IMR-90 (cell line): ENCODE measurements at regions not wholly inside any gene's neighbourhood (a gene's known extent, or its start where the extent isn't known, plus 50 kb on each side); places are given as distances from the start of the nearest gene placed in this dataset.

ENCODE experiments used
- ATAC-seq: fragments of 200-7000 bp; cut with Tn5 transposase; 2 replicates; pipeline ENCODE4 v1.9.1; 2020; ENCODE audit warnings: low read depth, mild to moderate bottlenecking, moderate library complexity
- BruUV-seq: library from RNA; stranded (reverse); fragments of 400-500 nt; replicated peaks from 2 replicates; lab custom pipeline; 2021; lab: Mats Ljungman, UMichigan
- CTCF ChIA-PET: fragments of 300-600 bp; formaldehyde crosslinking; extraction: SDS; loops from one replicate; lab custom pipeline; 2021; ENCODE audit warnings: antibody characterized with exemption; lab: Yijun Ruan, JAX
- POLR2A ChIA-PET: fragments of 300-600 bp; sonication (Branson Sonifier 250); formaldehyde crosslinking; loops from one replicate; lab custom pipeline; 2022; ENCODE audit warnings: antibody characterized with exemption; ENCODE audit not compliant: unreplicated experiment; lab: Charles Lee
- DNase-seq: peaks from one replicate; pipeline ENCODE4 v3.0.0; 2013
- H2AFZ ChIP-seq: replicated peaks from 2 replicates; pipeline ENCODE3; 2013; ENCODE audit warnings: low read length, mild to moderate bottlenecking; ENCODE audit not compliant: poor library complexity
- H2AK5ac ChIP-seq: 2 replicates; pipeline ENCODE4 v1.6.1; 2013; ENCODE audit warnings: low read depth, low read length, inconsistent platforms
- H2AK9ac ChIP-seq: replicated peaks from 2 replicates; pipeline ENCODE3; 2013; ENCODE audit warnings: mild to moderate bottlenecking, low read depth, low read length, moderate library complexity; ENCODE audit not compliant: poor library complexity
- H2BK120ac ChIP-seq: 2 replicates; pipeline ENCODE4 v1.6.1; 2013; ENCODE audit warnings: low read depth, low read length, inconsistent platforms
- H2BK15ac ChIP-seq: 3 replicates; pipeline ENCODE4 v1.6.1; 2013; ENCODE audit warnings: low read depth, low read length, inconsistent platforms
- H2BK20ac ChIP-seq: 2 replicates; pipeline ENCODE4 v1.6.1; 2013; ENCODE audit warnings: low read depth, mild to moderate bottlenecking, inconsistent platforms, low read length, moderate library complexity
- H2BK5ac ChIP-seq: 2 replicates; pipeline ENCODE4 v1.6.1; 2013; ENCODE audit warnings: mild to moderate bottlenecking, low read depth, low read length, inconsistent platforms; ENCODE audit not compliant: poor library complexity, severe bottlenecking
- H3K14ac ChIP-seq: replicated peaks from 2 replicates; pipeline ENCODE4 v1.6.1; 2013; ENCODE audit warnings: low read depth, low read length, inconsistent platforms
- H3K18ac ChIP-seq: 2 replicates; pipeline ENCODE4 v1.6.1; 2013; ENCODE audit warnings: low read depth, low read length, control low read depth
- H3K23ac ChIP-seq: 2 replicates; pipeline ENCODE4 v1.6.1; 2013; ENCODE audit warnings: low read depth, low read length, inconsistent platforms
- H3K27ac ChIP-seq: 2 replicates; pipeline ENCODE4 v1.5.1; 2013; ENCODE audit warnings: mild to moderate bottlenecking, control low read depth, low read length; ENCODE audit not compliant: insufficient read depth
- H3K27me3 ChIP-seq: 2 replicates; pipeline ENCODE4 v1.6.1; 2013; ENCODE audit warnings: low read length; ENCODE audit not compliant: control insufficient read depth, insufficient read depth
- H3K36me3 ChIP-seq: 2 replicates; pipeline ENCODE4 v1.6.1; 2013; ENCODE audit warnings: low read length, mixed read lengths; ENCODE audit not compliant: control insufficient read depth, insufficient read depth
- H3K4ac ChIP-seq: 2 replicates; pipeline ENCODE4 v1.6.1; 2013; ENCODE audit warnings: low read depth, low read length, inconsistent platforms
- H3K4me1 ChIP-seq: 2 replicates; pipeline ENCODE4 v1.6.1; 2013; ENCODE audit warnings: low read length, mixed read lengths; ENCODE audit not compliant: control insufficient read depth, insufficient read depth
- H3K4me2 ChIP-seq: 2 replicates; pipeline ENCODE4 v1.6.1; 2013; ENCODE audit warnings: low read depth, mild to moderate bottlenecking, control low read depth, low read length, moderate library complexity
- H3K4me3 ChIP-seq: 2 replicates; pipeline ENCODE4 v1.5.1; 2013; ENCODE audit warnings: low read depth, mild to moderate bottlenecking, control low read depth, low read length, moderate library complexity; ENCODE audit not compliant: insufficient read depth
- H3K56ac ChIP-seq: 2 replicates; pipeline ENCODE4 v1.6.1; 2013; ENCODE audit warnings: low read length, inconsistent platforms; ENCODE audit not compliant: insufficient read depth; ENCODE audit errors: extremely low read depth
- H3K79me1 ChIP-seq, 2 experiments: 2 replicates each; pipeline ENCODE4 v1.6.1; 2013; ENCODE audit warnings: low read length in 2 of 2, inconsistent platforms in 1 of 2, low read depth in 1 of 2
- H3K9ac ChIP-seq: 2 replicates; pipeline ENCODE4 v1.6.1; 2013; ENCODE audit warnings: low read depth, low read length, control low read depth
- H3K9me1 ChIP-seq: 2 replicates; pipeline ENCODE4 v1.6.1; 2013; ENCODE audit warnings: low read length, inconsistent platforms; ENCODE audit not compliant: insufficient read depth
- H3K9me3 ChIP-seq: 2 replicates; pipeline ENCODE4 v1.6.1; 2013; ENCODE audit warnings: low read length; ENCODE audit not compliant: control insufficient read depth, insufficient read depth
- H4K20me1 ChIP-seq: 2 replicates; pipeline ENCODE4 v1.6.1; 2013; ENCODE audit warnings: low read length, inconsistent platforms; ENCODE audit not compliant: insufficient read depth
- H4K5ac ChIP-seq: 2 replicates; pipeline ENCODE4 v1.6.1; 2013; ENCODE audit warnings: mild to moderate bottlenecking, low read depth, low read length, control low read depth
- H4K8ac ChIP-seq, 2 experiments: 2 replicates each; pipeline ENCODE4 v1.6.1; 2013; ENCODE audit warnings: low read depth in 2 of 2, low read length in 2 of 2, control low read depth in 1 of 2, inconsistent platforms in 1 of 2
- H4K91ac ChIP-seq: 2 replicates; pipeline ENCODE4 v1.6.1; 2013; ENCODE audit warnings: low read depth, low read length, inconsistent platforms; ENCODE audit not compliant: insufficient read depth
- MXI1 ChIP-seq: IDR thresholded peaks from 2 replicates; pipeline ENCODE4 v1.6.1; 2012; ENCODE audit warnings: low read depth, mild to moderate bottlenecking, low read length, moderate library complexity, borderline replicate concordance
- NFE2L2 ChIP-seq: fragments of 150-350 bp; IDR thresholded peaks from 2 replicates; pipeline ENCODE4 v1.6.1; 2016; ENCODE audit warnings: low read depth, mild to moderate bottlenecking, low read length
- USF2 ChIP-seq: fragments of 150-350 bp; IDR thresholded peaks from 2 replicates; pipeline ENCODE4 v1.6.1; 2017; ENCODE audit warnings: mild to moderate bottlenecking, antibody characterized with exemption, low read length, low read depth
- WGBS, 2 experiments: methylation state at CpG; one replicate each; pipeline versions ENCODE4 v1.1.5 to v1.1.7; 2013; ENCODE audit warnings: missing lambda C conversion rate in 2 of 2; ENCODE audit not compliant: insufficient read length in 1 of 2; ENCODE audit errors: extremely low coverage in 2 of 2; 5-methylcytosine and 5-hydroxymethylcytosine counted together
- dilution Hi-C: fragments of 300-500 bp; cut with HindIII; formaldehyde crosslinking; loops from one replicate; pipeline ENCODE4 v1.14.3; 2018; ENCODE audit warnings: low sequenced_read_pairs; ENCODE audit not compliant: unreplicated experiment
- in situ Hi-C: fragments of 300-500 bp; cut with MboI; formaldehyde crosslinking; loops from 3 replicates; pipeline ENCODE4 v1.14.3; 2019; ENCODE audit warnings: low sequenced_read_pairs, inconsistent platforms, mixed read lengths
- intact Hi-C: fragments of 100-400 bp; cut with micrococcal nuclease; formaldehyde crosslinking; loops from 2 replicates; pipeline ENCODE4 v1.10.0; 2022
- TF ChIP-seq, protein P1 (sequence below): fragments of 150-350 bp; IDR thresholded peaks from 2 replicates; pipeline ENCODE4 v1.6.1; 2016; ENCODE audit warnings: low read depth, mild to moderate bottlenecking, low read length, moderate library complexity, borderline replicate concordance

DNA sequence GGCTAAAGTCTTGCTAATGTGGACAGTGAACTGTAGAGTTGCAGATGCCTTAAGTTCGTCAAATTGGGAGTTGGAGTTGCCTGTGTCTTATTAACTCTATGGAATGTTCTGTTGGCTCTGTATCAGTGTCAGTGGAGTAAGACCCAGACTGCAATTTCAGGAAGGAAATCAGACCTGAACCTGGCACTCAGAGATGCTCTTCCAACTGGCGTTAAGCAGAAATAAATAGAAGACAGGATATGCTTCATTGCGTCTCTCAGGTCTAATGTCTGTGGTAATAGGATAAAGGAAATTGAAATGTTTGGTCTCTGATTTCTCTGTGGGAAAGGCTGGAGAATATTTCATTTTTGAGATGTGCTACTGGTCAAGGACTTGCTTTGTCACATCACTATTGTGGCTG is 846.7 kb upstream of the ID2 start:
- H3K9me1 ChIP-seq: no peaks in the 10 kb centered on the region
- in situ Hi-C loops (loop anchor here (25.0 kb wide), 1 partner anchor 852 kb away; the partner anchor contains the start of gene ID2), dilution Hi-C loops (no loop called here), intact Hi-C loops (no loop called here)
- H3K9ac ChIP-seq: no peak overlapping the region
- H3K27me3 ChIP-seq: no peaks in the 10 kb centered on the region
- no peaks in the 10 kb centered on the region for H3K4me1 ChIP-seq
- TF ChIP-seq NFE2L2 (no peak), MXI1 (no peak), USF2 (no peak)
- TF ChIP-seq, protein P1, sequence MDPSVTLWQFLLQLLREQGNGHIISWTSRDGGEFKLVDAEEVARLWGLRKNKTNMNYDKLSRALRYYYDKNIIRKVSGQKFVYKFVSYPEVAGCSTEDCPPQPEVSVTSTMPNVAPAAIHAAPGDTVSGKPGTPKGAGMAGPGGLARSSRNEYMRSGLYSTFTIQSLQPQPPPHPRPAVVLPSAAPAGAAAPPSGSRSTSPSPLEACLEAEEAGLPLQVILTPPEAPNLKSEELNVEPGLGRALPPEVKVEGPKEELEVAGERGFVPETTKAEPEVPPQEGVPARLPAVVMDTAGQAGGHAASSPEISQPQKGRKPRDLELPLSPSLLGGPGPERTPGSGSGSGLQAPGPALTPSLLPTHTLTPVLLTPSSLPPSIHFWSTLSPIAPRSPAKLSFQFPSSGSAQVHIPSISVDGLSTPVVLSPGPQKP: no peak
- H4K20me1 ChIP-seq: no peaks in the 10 kb centered on the region
- no peak overlapping the region for H4K91ac ChIP-seq
- no CpG with 5 or more reads among the region's 3 CpGs for WGBS, 2 experiments
- H3K27ac ChIP-seq: no peak overlapping the region
- DNase-seq (no peak), ATAC-seq (no peak)
- no peak overlapping the region for H2BK20ac ChIP-seq
- H2AK5ac ChIP-seq: no peak overlapping the region
- POLR2A ChIA-PET: no interaction called here
- H3K23ac ChIP-seq: no peak overlapping the region
- no peak overlapping the region for H4K8ac ChIP-seq
- no peak overlapping the region for H2BK15ac ChIP-seq
- H3K9me3 ChIP-seq: no peaks in the 10 kb centered on the region
- CTCF ChIA-PET: interaction anchor here (3.1 kb wide), 1 partner anchor 13 kb away, joined by 8 read pairs; no protein-coding TSS in a partner anchor
- H2AK9ac ChIP-seq: no peak overlapping the region
- no peak overlapping the region for H2AFZ ChIP-seq
- no peaks in the 10 kb centered on the region for H3K36me3 ChIP-seq
- no peak overlapping the region for H3K4me3 ChIP-seq
- BruUV-seq: no TSS peak
- H3K79me1 ChIP-seq: no peaks in the 10 kb centered on the region
- no peak overlapping the region for H3K4me2 ChIP-seq
- H2BK120ac ChIP-seq: no peak overlapping the region
- H4K5ac ChIP-seq: no peak overlapping the region
- H3K4ac ChIP-seq: no peak overlapping the region
- no peak overlapping the region for H3K56ac ChIP-seq
- H3K18ac ChIP-seq: no peak overlapping the region
- H3K14ac ChIP-seq: no peak overlapping the region
- H2BK5ac ChIP-seq: no peak overlapping the region
